NCI-H510A treated with DMSO at 0.1 percent for 48 hours (cell line): ENCODE measurements at regions not wholly inside any gene's neighbourhood (a gene's known extent, or its start where the extent isn't known, plus 50 kb on each side); places are given as distances from the start of the nearest gene placed in this dataset.

Experiments used
- DNase-seq: peaks from one replicate; lab custom pipeline; 2025; lab: John Stamatoyannopoulos, UW

- no peak for DNase-seq
Observed at GRCh38 chr17:79342376-79342775, 267.8 kb downstream of the ENGASE start.

GRCh38 chr17:79341816-79342215, 267.2 kb downstream of the ENGASE start:
- no peak for DNase-seq

DNA sequence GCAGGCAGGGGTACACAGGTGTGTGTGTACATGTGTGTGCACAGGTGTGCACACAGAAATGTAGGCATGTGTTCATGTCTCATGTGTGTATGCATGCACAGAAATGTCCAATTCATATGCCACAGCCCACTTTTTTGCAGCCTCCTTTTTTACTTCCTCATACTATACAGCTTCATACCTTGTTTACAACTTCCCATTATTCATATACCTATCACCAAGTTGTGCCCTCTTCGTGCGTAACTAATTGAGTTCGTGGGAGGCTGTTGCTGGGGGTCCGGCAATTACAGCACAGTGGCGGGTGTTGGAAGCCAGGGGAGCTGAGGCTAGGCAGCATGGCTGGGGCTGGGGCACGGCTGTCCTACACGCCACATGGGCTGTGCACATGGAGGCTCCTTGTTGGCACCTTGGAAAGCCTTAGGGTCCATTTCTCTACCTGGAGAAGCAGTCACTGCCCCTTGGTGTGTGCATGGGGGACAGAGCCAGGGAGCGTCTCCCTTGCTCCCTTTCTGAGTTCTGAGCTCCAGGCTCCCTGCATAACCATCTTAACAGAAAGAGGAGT, 266.7 kb downstream of the ENGASE start:
- DNase-seq = no peak

GRCh38 chr17:79340333-79341221, 266.0 kb downstream of the ENGASE start:
- DNase-seq = no peak

DNA sequence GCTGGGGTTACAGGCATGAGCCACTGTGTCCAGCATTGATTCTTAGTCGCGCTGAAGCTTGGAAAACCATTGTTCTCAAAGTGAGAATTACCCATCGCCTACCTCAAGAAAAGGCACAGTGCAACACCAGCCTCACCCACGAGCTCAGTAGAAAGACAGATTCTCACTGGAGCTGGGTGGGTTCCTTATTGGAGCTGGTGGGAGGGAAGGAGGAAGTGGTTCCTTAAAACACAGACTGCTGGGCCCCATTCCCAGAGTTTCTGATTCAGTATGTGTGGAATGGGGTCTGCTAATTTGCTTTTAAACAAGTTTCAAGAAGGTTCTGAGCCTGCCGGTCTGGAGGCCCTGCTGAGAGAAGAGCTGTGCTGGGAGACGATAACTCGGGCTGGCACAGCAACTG, 264.7 kb downstream of the ENGASE start:
- no peak for DNase-seq

DNA sequence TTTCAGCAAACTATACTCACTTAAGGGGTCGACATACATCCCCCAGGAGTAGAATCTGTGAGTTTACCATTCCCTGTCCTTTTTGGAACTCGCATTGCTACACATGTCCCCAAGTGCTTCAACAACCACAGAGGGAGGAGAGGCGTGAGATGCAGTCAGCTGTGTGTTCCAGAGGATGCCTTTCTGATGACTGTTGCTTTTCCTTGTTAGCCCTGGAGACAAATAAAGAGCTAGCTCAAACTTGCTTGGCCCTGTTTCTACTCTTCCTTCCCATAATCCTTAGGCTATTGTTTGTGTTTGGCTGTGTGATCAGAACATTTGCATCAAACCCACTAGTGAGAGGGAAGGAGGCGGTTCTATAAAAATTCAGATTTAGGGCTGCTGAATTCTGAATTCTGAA, 264.0 kb downstream of the ENGASE start:
- no peak for DNase-seq

GRCh38 chr17:79338152-79338551, 263.5 kb downstream of the ENGASE start:
- no peak for DNase-seq

GRCh38 chr17:79337053-79337452, 262.4 kb downstream of the ENGASE start:
- DNase-seq = no peak

DNA sequence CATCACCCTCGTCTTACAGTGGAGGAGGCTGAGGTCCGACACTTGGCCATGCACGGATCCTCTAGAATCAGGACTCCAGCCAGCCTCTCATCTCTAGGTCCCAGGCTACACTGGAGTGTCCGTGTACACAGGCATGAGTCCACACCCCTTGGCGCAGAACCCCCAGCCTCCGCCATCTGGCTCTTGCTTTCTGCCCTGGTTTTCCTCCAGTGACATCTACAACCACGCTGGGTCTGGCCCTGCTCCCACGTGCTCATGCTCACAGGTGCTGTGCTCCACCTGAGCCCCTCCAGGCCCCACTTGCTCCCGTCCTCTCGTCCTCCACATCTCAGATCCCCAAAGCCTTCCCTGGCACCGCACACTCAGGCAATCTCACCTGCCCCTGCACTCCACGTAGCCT, 260.8 kb downstream of the ENGASE start:
- no peak for DNase-seq

GRCh38 chr17:79332011-79332554, 257.5 kb downstream of the ENGASE start:
- DNase-seq = no peak

DNA sequence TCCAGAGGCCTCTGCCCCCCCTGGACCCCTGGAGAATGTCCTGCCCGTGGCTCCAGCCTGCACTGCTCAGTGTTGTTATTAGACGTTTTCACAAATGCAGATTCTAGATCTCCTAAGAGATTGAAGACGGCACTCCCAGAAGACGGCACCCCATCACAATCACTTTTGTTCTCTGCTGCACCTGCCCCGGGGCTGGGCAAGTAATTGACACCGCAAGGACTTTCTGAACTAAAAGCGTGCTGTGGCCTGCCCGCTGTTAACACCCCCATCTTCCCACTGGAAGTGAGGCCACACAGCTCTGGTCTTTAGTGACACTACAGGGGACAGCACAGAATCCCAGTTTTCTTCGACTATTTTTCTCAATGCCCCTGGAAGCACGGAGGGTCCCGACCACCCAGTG, 256.9 kb downstream of the ENGASE start:
- no peak for DNase-seq

DNA sequence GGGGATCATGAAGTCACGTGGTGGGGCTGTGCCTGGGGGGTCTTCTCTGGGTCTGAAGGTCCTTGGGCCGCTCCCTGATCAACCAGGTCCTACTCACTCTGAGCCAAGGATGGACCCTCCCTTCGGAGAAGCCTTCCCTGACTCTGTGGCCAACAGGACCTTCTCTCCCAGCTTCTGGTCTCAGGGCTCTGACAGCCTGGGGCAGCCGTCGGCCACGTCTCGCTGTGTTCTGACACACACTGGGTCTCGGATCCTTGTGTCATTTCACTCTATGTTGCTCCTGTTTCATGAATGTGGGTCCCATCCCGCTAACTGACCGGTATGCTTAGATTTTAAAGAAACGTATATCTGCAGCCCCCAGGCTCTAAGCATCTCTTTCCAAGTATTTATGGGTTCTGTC, 256.1 kb downstream of the ENGASE start:
- no peak for DNase-seq

- no peak for DNase-seq
Observed at GRCh38 chr17:79330229-79330628, 255.6 kb downstream of the ENGASE start.

DNA sequence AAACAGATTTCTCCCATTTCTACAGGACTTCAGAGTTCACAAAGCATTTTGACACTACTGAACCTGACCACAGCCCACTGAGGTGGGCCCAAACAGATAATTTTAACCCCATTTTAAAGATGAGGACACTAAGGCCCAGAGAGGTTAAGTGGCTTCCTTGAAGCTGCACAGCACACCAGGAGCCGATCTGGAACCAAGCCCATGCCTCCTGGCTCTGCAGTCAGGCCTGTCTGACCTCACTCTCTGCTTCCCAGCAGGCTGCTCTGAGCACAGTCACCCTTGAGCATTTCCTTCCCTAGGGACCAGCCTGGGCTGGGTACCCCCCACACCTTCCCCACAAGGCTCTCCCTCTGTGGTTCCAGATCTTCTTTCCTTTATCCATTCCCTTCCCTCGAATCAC, 252.2 kb downstream of the ENGASE start:
- DNase-seq = no peak

DNA sequence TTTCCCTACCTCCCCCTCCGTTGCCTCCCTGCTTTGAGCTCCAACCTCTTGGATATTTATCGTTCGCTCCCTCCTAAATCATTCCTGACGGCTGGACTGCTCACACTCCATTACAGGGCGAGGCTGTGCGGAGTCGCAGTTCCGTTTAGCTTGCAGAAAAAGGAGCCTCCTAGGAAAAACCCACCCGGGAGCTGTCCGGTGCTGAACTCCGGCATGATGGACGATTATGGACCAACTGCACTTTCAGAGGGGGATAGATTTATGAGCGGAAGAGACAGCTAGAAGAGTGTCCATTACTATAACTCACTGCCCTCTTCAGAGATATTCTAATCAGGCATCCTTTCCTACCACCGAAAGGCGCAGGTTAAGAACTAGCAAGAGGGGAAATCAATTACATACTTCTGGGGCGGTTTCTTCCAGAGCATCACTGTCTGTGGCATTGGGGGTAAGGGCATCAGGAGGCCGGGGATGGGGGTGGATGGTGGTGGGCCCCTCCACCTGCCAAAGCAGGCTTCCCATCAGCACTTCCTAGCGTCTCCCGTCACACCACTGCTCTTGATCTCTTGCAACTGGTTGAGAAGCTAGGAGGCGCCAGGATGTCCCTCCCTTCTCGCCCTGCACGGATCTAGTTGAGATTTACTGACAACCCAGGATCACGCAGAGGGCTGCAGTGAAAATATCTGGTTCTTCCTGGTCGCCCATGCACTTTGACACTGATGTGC, 251.2 kb downstream of the ENGASE start:
- DNase-seq = no peak

GRCh38 chr17:79324194-79324593, 249.6 kb downstream of the ENGASE start:
- DNase-seq = no peak

DNA sequence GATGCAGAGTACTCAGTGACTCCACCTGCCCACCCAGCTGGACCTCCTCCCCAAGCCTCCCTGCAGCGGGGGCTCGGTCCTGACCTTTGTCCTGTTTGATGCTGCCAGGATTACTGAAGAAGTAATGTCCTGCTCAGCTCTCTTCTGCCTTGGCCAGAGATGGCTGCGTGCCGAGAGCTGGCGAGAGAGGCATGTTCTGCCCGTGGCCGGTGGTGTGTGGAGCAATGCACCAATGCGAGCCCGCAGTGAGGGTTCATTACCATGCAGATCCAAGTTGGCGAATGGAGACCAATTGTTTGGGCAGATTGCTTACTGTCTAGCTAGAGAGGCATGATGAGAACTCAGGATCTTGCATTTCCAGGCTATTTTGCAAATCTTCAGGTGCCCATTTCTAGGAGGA, 248.9 kb downstream of the ENGASE start:
- DNase-seq = no peak

- DNase-seq = no peak
Observed at GRCh38 chr17:79322211-79323123, 247.8 kb downstream of the ENGASE start.

GRCh38 chr17:79320331-79320730, 245.7 kb downstream of the ENGASE start:
- no peak for DNase-seq

- DNase-seq = no peak
Observed at GRCh38 chr17:79317916-79318315, 243.3 kb downstream of the ENGASE start.

DNA sequence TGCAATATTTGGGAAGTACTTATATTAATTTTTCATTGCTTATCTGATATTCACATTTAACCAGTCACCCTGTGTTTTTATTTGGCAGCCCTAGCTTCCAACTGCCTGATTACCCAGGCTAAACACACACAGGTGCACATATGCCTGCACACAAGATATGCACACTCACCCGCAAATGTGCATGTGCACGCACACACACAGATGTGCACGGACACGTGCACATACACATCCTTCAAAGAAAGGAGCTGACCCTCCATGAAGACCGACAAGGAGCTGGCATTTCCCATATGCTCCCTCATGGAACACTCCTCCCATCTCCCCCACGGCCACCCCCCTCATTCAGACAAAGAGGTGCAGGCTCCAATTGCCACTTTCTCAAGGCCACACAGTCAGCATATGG, 242.2 kb downstream of the ENGASE start:
- no peak for DNase-seq
